NCI-H526 (cell line): ENCODE measurements at regions not wholly inside any gene's neighbourhood (a gene's known extent, or its start where the extent isn't known, plus 50 kb on each side); places are given as distances from the start of the nearest gene placed in this dataset.
"Not testable (repeated sequence)": the region's sequence is repeated elsewhere in the genome, so short reads cannot be mapped to it uniquely, and the experiment has no call there.

Experiments
- DNase-seq, 2 experiments: peaks; one replicate each; lab custom pipeline; 2025; lab: John Stamatoyannopoulos, UW

DNA sequence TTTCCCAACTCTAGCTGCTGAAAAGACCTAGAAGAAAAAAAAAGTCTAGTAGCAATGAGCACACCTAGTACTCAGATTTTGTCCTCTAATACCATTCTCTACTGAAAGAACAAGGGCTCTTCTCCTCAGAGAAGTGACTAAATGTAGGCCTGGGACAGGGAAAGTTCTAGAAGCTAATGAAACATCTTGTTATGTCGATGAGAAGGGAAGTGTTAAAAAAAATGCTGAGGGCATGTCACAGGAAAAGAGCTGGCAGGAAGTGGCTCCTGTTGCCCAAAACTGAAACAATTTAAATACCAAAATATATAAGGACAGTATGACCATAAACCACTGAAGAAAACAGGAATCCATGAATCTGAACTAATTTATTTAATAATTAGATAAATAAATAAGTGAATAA lies 581.4 kb upstream of the TBL1XR1 start:
- no peak for DNase-seq

DNA sequence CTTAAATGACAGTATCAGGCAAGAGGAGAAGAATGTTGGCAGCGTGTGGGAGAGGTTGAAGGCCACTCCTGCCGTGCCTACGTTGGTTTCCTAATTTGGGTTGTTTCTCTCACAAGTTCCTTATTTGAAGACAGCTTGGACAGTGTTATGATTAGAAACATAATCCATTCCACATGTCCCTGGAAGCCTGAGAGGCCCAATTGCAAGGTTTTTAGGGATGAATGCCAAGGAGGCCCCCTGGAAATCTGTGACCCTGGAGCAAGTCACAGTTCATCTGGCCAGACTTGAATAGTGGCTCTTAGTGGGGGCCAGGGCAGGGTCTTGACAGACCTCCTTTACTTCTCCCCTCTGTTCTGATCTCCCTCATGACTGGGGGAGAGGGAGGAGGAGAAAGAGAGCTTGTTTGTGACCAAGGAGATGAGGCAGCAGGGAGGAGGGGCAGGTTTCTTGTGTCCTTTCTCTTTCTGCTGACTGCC lies 584.4 kb upstream of the TBL1XR1 start:
- DNase-seq, result no peak

DNA sequence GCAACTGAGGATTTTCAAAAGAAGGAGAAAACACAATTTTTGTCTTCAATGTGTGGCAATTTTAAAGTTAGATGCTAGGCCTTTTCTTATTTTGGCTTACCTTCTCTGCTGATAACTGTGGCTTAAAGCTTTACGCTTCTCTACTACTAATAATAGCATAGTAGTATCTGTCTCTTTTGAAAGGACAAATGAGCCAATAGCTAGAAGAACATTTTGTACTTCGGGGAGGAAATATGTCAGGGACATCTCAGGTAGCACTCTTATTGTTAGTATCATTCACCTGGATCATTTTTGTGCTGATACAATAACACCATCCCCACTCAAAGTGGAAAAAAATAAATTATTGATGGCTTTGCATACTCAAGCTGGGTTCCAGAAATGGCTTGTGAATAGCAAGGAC lies 586.1 kb upstream of the TBL1XR1 start:
- no peak for DNase-seq

DNA sequence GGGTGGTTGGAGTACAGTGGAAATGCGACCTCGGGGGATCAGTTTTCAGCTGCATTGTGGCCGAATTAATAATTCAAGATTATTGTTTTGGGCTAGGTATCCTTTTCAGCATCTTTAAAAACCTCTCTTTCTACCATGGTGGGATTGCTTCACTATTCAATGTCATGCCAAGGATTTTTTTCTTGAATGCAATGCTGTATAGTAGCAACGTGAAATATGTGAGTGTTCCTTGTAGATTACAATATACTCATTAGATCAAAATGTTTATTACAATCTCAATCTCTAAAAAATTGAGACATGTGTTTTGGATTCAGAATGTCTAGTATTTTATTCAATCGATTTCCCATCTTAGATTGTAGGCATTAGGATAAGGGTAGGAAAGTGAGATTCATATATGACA lies 586.5 kb upstream of the TBL1XR1 start:
- no peak for DNase-seq

DNA sequence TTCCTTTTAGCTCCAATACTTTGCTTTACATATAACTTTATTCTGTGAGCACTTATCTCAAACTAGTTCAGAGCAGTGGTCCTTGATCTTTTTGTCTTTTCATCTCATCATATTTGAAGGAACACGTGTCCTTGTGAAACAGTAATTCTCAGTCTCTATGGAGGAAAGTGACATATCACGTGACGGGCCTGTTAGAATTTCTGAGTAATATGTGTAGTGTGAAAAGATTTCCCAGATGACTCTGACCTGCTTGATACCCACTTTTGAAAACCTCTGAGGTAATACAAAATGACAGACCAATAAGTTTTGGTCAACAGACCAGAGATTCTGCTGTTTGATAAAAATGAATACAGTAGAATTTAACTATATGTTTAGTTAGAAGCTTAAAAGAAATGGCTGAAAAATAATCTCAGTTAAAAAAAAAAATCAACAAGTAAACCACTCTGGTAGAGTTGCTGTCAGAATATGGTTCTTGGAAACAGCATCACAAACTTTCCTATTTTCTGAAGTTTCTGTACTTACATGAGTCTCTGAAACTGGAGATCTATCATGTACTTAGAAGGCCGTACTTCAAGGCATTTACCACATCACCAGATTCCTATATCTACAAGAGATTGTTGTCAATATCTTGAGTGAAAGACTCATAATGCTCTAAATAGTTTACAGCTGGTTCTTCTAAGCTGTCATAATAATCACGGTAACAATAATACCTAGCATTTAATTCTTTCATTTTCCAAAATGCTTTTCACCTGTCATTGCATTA lies 590.2 kb upstream of the TBL1XR1 start:
- DNase-seq, result no peak

DNA sequence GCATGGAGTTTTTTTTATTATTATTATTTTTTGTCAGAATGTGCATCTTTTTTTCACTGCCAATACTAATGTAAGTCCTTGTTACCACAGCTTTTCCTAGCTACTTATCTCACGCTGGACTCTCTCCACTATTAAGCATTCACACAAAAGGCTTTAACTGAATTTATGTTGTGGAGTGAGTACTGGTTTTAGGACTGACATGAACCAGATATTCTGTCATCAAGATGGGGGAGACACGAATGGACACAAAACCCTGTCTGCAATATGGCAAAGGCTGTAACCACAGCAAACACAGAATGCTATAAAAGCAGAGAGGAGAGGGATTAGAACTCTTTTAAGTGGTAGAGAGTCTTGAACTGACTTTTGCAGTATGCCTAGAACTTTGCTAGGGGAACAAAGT lies 592.2 kb upstream of the TBL1XR1 start:
- DNase-seq, result no peak

DNA sequence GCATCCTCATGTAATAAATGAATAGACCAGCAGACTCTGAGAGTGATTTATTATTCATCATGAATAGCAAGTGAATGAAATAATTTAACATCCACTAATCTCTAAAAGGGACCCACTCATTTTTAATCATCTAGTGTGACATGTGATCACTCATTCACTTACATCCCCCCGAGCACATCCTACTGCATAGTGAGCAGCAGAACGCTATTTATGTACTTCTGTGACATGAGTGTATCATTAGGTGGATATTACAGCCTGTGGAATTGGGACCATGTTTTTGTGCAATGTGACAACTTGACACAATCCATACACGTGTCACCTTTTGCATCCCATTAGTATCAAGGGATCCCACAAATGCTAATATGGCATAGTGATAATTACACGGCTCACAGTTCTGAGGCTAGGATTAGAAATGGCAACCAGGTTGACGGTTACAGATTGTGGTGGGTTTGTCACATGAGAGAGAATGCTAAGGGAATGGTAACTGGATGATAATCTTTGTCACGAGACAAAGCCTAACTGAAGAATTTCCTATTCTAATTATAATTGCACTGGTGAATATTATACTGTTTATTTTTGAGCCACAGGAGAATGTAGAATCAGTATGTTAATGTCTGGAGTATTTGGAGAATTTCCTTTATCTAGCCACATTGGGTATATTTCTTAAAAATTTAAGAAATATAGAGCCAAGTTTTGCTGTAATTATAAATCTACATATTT lies 595.2 kb upstream of the TBL1XR1 start:
- no peak for DNase-seq

DNA sequence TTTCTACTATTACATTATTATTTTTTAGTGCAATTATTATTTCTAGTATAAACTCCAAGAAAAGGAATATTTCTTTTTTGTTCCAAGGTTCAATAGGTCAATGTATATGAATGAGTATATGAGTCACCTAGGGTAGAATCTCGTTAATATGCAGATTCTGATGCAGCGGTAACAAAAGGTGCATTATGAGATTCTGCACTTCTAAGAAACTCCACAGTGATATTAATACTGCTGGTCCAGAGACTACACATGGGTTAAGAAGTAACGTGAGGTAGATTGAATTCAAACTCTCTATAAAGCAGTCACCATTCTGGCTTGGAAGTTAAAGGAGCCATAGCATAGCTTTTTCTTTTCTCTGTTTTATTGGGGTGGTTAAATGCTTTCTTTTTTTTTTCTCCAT lies 596.2 kb upstream of the TBL1XR1 start:
- no peak for DNase-seq

DNA sequence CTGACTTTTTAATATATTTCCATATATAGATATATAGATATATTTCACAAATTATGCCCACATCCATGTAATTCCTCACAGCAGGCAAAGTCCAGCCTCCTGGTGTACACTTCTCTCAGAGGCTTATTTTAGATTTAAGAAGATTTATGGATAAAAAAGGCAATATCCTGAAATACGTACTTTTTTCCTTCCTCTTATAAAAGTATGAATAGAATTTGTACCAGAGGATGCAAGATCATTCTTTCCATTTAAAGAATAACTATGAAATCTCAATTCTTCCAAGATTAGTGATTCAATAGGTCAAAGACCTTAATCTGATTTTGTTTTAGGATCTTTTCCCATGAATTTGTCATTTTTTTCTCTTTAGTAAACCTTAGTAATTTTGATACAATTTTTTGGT lies 597.9 kb upstream of the TBL1XR1 start:
- DNase-seq, result no peak

DNA sequence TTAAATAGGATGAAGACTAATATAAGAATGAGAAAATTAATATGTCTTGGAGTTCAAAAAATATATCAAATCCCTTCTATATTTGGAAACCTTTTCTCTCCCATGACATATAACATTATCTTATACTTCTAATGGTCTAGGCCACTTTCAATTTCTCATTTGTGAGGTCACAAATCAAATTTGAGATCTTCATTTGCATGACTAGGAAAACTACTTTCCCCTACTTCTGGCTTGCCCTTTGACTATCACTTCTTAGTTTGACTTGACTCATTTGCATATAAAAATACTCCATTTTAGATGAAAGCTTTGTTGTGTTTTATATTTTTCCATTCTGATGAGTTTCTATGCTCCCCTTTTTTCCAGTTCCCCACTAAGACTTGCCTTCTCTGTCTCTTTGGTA lies 598.6 kb upstream of the TBL1XR1 start:
- no peak for DNase-seq

DNA sequence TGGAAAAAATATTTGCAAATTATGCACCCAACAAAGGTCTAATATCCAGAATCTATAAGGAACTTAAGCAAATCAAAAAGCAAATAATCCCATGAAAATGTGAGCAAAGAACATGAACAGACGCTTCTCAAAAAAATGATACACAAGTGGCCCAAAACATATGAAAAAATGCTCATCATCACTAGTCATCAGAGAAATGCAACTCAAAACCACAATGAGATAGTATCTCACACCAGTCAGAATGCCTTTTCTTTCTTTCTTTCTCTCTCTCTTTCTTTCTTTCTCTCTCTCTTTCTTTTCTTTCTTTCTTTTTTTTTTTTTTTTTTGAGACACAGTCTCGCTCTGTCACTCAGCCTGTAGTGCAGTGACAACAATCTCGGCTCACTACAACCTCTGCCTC lies 602.9 kb upstream of the TBL1XR1 start:
- DNase-seq, result not testable (repeated sequence)

DNA sequence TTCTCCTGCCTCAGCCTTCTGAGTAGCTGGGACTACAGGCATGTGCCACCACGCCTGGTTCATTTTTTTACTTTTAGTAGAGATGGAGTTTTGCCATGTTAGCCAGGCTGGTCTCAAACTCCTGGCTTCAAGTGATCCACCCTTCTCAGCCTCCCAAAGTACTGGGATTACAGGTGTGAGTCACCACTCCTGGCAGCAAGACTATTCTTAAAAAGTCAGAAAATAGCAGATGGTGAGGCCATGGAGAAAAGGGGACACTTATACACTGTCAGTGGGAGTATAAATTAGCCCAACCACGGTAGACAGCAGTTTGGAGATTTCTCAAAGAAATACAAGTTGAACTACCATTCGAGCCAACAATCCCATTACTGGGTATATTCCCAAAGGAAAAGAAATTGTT lies 603.3 kb upstream of the TBL1XR1 start:
- no peak for DNase-seq

DNA sequence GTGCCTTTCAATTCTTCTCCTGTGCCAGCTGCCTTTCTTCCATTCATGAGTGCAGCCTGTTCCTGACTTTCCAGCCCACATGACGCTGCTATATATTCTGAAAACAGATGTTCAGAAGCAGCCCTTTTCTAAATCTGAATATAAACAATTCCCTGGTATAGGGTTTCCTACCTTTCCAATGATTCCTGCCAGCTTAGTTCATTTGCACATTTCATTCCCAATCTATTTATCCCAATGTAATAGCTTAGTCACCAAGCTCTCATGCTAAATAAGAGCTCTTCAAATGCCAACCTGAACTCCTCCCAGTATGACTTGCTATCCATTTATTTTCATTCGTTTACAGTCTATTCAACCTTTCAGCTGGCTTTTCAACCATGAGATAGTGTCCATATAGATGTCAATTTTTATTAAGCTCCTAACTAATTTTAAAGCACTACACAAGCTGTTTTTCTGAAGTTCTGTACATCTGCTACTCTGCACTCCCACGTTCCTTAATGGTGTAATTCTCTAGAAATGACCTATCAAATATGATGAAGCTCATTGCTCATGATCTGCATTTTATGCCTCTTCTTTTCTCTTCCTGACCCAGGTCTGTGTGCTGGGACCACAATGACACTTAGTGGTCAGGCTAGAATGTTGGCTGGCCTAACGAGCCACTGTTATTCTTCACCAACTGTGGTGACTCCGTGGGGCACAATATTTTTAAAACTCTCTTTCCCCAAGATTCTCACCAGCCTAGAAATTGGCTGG lies 605.0 kb upstream of the TBL1XR1 start:
- DNase-seq, result no peak

DNA sequence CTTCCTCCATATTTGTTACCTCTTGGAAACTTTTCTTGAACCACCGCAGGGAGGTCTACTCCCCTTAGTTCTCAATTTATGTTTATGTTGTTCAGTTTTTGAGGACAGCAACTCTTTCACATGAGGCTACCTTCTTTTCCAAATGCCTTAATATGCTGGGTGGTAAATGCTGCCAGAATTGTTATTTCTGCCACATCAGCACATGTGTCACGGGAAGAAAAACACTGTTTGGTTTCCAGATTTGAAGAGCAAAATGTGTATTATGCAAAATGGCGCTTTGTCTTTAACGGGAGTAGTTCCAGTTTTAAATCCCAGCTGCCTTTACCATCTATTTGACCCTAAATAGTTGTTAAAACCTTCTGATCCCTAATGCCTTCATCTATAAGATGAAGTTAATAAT lies 606.2 kb upstream of the TBL1XR1 start:
- DNase-seq, result no peak

DNA sequence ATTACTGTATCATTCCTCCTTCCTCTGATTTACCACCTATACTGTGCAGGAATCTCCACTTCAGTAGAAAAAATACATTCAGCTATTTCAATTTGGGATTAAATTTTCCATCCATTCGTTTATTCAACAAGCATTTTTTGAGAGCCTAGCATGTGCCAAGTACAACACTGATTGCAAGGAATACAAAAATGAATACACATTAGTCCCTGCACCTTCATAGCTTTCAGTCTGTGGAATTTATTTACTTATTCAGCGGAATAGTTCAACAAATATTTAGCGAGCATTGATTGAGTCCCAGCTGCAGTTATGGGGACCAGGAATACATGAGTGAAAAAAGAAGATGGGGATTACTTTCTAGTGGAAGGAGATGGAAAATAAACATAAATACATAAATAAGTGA lies 606.8 kb upstream of the TBL1XR1 start:
- no peak for DNase-seq

DNA sequence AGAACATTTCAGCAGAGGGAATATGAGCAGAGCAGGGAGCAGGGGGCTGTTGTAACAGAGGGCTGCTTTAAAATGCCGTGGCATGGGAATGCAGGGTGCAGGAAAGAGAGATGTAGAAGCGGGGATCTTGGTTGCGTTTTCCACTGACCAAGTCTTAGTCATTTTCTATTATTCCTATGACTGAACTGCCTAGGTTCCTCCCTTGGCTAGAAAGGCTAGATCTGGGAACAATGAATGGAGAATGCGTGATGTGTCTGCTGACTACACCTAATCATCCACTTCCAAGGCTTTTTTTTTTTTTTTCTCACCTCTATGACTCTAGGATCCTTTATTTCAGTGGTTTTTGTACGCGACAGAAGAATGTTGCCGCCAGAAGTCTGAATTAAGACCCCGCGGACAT lies 607.4 kb upstream of the TBL1XR1 start:
- no peak for DNase-seq

DNA sequence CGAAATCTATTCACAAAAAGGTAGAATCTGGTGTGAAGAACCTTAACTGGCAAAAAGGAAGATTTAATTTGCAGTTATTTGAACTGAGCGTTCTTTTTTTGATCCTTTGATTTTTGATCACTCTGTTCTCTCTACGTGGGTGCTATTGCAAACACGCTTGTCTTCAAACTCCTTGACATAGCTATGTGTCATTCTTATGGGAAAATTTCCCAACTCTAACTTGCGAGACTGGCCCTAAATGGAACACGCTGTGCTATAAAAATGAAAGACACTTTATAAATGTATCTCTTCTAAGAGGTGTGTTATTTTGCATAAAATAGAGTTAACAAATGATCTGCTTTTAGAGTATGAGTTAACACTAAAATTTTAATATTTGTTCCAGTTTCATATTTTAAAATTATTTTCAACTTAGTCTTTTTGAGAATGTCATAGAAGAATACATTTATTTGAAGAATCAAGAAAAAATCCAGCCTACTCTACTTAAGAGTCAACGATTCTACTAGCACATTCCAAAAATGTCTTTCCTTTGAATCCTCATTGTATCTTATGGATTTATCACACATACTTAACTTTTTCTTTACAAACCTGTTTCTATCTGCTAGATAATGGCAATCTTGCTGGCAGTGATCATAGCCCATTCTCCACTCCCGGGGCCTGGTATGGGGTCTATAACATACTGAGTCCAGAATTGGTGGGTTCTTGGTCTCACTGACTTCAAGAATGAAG lies 610.0 kb upstream of the TBL1XR1 start:
- no peak for DNase-seq

DNA sequence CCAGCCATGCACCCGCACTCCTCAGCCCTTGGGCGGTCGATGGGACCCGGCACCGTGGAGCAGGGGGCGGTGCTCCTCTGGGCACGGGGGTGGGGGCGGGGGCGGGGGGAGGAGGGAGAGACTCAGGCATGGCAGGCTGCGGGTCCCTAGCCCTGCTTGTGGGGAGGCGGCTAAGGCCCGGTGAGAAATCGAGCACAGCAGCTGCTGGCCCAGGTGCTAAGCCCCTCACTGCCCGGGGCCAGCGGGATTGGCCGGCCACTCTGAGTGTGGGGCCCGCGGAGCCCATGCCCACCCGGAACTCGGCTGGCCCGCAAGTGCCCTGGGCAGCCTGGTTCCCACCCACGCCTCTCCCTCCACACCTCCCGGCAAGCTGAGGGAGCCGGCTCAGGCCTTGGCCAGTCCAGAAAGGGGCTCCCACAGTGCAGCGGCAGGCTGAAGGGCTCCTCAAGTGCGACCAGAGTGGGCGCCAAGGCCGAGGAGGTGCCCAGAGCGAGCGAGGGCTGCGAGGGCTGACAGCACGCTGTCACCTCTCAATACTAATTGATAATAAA lies 611.7 kb upstream of the TBL1XR1 start:
- not testable (repeated sequence) for DNase-seq

DNA sequence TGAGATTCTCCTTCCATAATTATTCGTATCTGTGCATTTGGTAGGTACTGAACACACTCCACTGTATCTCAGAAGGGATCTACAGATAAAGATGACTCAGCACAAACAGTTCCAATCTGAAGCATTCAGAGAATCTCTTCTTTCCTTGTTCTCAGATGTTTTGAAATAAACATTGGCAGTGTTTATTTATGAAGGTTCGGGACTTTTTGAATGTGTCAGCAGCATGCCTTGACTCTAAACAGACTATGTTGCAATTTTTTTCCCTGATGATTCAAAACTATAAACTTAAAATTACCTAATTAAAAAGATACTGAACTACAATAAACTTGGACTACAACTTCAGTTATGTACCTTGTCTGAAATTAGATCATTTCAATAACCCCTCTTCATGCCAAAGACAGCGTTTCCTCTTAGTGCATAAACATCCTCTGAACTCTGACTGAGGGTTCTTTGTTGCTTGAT lies 612.9 kb upstream of the TBL1XR1 start:
- DNase-seq, result no peak

DNA sequence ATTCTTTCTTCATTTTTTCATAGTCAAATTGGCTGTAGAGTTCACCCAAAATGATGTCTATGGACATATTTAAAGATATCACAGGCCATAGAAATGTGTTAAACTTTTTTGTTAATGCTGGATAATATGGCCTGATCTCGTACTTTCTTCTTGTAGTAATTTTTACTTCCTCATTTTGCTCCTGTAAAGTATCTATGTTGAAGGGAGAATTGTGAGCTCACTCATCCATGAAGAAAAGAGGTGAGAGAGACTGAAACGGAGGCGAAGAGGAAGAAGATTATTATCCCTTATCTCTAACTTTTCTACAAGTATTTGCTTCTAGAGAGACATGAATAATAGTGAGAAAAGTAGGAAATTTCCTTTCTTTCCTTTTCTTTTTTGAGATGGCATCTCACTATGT lies 613.8 kb upstream of the TBL1XR1 start:
- DNase-seq, result no peak

DNA sequence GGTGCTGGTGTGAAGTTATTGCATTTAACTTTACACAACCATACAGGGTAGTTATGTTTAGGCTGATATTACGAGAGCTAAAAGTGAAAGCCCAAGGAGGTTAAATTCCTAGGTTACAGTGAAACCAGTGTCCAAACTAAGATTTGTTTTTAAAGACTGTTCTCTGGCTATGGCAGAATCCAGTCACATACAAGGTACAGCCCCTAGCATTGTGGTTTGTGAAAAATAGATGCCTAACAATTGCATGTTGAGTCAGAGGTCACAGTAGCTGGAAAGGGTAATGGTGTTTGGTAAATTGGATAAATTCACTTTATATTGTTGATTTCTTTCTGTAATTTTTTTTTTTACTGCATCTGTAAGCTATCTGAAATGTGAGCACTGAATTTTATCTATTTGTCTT lies 614.6 kb upstream of the TBL1XR1 start:
- no peak for DNase-seq

DNA sequence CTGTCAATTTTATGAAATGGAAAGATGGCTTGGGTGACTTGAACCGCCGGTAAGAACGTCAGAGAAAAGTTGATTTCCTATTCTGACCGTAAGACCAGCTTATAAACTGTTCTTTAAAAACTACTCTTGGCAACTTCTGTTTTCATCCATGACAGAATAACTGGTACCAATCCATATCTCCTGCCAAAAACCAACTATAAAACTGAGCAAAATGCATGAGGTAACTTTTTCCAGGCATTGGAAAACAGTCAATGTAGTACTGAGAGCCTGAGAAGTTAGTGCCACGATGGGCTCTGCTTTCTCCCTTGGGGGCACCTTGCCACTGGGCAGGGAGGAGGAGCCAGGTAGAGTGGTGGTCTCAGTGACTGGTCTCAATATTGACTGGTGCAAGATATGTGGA lies 615.2 kb upstream of the TBL1XR1 start:
- no peak for DNase-seq
